Hepatocyte (in vitro differentiated cells): ENCODE measurements at regions not wholly inside any gene's neighbourhood (a gene's known extent, or its start where the extent isn't known, plus 50 kb on each side); places are given as distances from the start of the nearest gene placed in this dataset.

ENCODE experiments used
- DNase-seq: peaks from one replicate; pipeline ENCODE4 v3.0.0-alpha.2; 2016; ENCODE audit warnings: low spot score
- H2AFZ ChIP-seq: fragments of 200-600 bp; sonication (generic); 2 replicates; pipeline ENCODE4 v1.6.0; 2016; ENCODE audit warnings: antibody characterized with exemption, mild to moderate bottlenecking
- H3K27ac ChIP-seq: fragments of 200-600 bp; sonication (generic); 2 replicates; pipeline ENCODE4 v1.5.1; 2016; ENCODE audit warnings: mild to moderate bottlenecking
- H3K27me3 ChIP-seq: fragments of 200-600 bp; sonication (generic); 2 replicates; pipeline ENCODE4 v1.6.1; 2016
- H3K36me3 ChIP-seq: fragments of 200-600 bp; sonication (generic); replicated peaks from 2 replicates; pipeline ENCODE4 v1.5.1; 2016; ENCODE audit warnings: low read depth; ENCODE audit not compliant: insufficient read depth
- H3K4me1 ChIP-seq: fragments of 200-600 bp; sonication (generic); 2 replicates; pipeline ENCODE4 v1.5.1; 2016; ENCODE audit warnings: mild to moderate bottlenecking, moderate library complexity; ENCODE audit not compliant: insufficient read depth
- H3K4me2 ChIP-seq: fragments of 200-600 bp; sonication (generic); 2 replicates; pipeline ENCODE4 v1.6.0; 2016
- H3K4me3 ChIP-seq: fragments of 200-600 bp; sonication (generic); 2 replicates; pipeline ENCODE4 v1.5.1; 2016; ENCODE audit warnings: mild to moderate bottlenecking
- H3K79me2 ChIP-seq: fragments of 200-600 bp; sonication (generic); 2 replicates; pipeline ENCODE4 v1.6.0; 2017; ENCODE audit warnings: mild to moderate bottlenecking
- H3K9me2 ChIP-seq: fragments of 200-600 bp; sonication (generic); replicated peaks from 2 replicates; pipeline ENCODE4 v1.6.0; 2017; ENCODE audit warnings: mild to moderate bottlenecking; ENCODE audit not compliant: insufficient read depth
- H3K9me3 ChIP-seq: fragments of 200-600 bp; sonication (generic); 2 replicates; pipeline ENCODE4 v1.5.1; 2016; ENCODE audit warnings: low read depth, mild to moderate bottlenecking
- H4K20me1 ChIP-seq: fragments of 200-600 bp; sonication (generic); 2 replicates; pipeline ENCODE4 v1.6.0; 2016; ENCODE audit warnings: mild to moderate bottlenecking; ENCODE audit not compliant: insufficient read depth, poor library complexity, severe bottlenecking
- CTCF ChIP-seq: fragments of 200-600 bp; sonication (generic); IDR thresholded peaks from 2 replicates; pipeline ENCODE4 v1.5.1; 2016; ENCODE audit warnings: antibody characterized with exemption, mild to moderate bottlenecking; ENCODE audit not compliant: poor library complexity
- EZH2 ChIP-seq: fragments of 200-600 bp; sonication (generic); IDR thresholded peaks from 2 replicates; pipeline ENCODE4 v1.6.1; 2016; ENCODE audit warnings: antibody characterized with exemption, mild to moderate bottlenecking, borderline replicate concordance
- EZH2phosphoT487 ChIP-seq: fragments of 200-600 bp; sonication (generic); IDR thresholded peaks from one replicate; pipeline ENCODE4 v1.6.1; 2018; ENCODE audit warnings: antibody characterized with exemption, mild to moderate bottlenecking, low read depth, moderate library complexity; ENCODE audit not compliant: unreplicated experiment, severe bottlenecking
- WGBS: methylation state at CpG from one replicate; pipeline ENCODE4 v1.1.6; 2016; ENCODE audit warnings: low lambda C conversion rate; ENCODE audit errors: missing lambda C conversion rate; 5-methylcytosine and 5-hydroxymethylcytosine counted together

DNA sequence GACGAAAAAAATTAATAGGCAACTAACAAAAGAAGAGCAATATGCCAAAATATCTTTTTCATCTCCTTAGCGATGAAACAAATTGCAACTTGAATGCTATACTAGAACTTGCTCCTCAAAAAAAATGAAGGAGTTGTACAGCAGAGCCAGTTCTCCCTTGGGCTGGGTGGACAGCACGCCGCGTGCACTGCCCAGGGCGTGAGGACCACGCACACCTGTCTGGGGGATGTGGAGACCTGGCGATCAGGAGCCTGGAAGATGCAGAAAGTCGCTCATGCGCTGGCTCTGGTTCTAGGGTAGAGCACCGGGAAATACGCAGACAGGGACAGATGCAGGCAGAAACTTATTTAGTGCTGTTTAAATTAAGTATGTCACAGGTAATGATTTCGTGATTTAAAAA is 342.0 kb upstream of the IRX4 start:
- no peak for DNase-seq
- no peaks in the 10 kb centered on the region for H4K20me1 ChIP-seq
- H3K27me3 ChIP-seq, result peaks cover 4% of the 10 kb centered on the region
- no peak overlapping the region for H3K27ac ChIP-seq
- no peaks in the 10 kb centered on the region for H3K4me1 ChIP-seq
- H3K9me2 ChIP-seq, result no peaks in the 10 kb centered on the region
- no peak overlapping the region for H3K4me2 ChIP-seq
- no peak overlapping the region for H2AFZ ChIP-seq
- TF ChIP-seq CTCF, result no peak
- no peak for TF ChIP-seq EZH2
- TF ChIP-seq EZH2phosphoT487, result no peak
- H3K79me2 ChIP-seq, result no peaks in the 10 kb centered on the region
- 92% methylated on average over 13 of the region's 13 CpGs for WGBS
- H3K9me3 ChIP-seq, result no peaks in the 10 kb centered on the region
- H3K4me3 ChIP-seq, result no peak overlapping the region
- no peaks in the 10 kb centered on the region for H3K36me3 ChIP-seq

GRCh38 chr5:2223303-2223702 is 340.6 kb upstream of the IRX4 start:
- Histone ChIP-seq H3K27ac (no peak overlapping the region), H4K20me1 (no peaks in the 10 kb centered on the region), H3K9me2 (no peaks in the 10 kb centered on the region), H3K36me3 (no peaks in the 10 kb centered on the region), H2AFZ (no peak overlapping the region), H3K4me2 (no peak overlapping the region), H3K79me2 (no peaks in the 10 kb centered on the region), H3K27me3 (no peaks in the 10 kb centered on the region), H3K4me3 (no peak overlapping the region), H3K9me3 (no peaks in the 10 kb centered on the region), H3K4me1 (no peaks in the 10 kb centered on the region)
- DNase-seq, result no peak
- TF ChIP-seq EZH2 (no peak), EZH2phosphoT487 (no peak), CTCF (no peak)
- 91% methylated on average over 15 of the region's 15 CpGs for WGBS

DNA sequence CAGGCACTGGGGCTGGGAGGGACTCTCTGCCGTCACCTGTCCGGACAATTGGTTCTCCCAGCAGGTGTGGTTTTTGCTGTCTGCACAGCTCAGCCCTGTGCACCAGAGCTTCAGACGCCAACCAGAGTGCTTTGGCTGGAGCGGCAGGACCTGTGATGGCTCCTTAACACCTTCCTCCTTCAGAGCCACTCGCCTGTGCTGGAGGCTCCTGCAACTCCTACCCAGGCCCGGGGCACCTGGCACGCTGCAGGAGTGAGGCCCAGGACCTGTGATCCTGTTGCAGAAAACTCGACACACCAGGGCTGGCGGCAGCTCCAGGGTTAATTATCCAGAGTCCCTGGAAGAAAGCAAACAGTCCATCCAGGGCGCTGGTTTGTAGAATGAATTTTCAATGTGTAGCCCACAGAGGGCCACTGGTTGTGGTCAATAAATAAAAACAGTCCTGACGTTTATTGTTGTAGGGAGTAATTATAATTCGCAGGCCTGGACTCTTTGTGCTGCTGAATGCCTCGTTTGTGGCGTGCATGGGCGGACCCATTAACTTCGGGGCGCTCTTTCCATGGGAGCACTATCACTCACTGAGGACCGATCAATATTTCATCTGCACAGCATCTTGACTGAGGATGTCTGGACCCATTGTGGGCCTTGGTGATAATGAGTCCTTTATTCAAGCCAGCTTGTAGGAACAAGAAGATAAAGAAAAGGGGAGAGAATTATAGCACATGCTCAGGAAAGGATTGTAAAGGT is 339.7 kb upstream of the IRX4 start:
- H2AFZ ChIP-seq, result no peak overlapping the region
- H3K9me2 ChIP-seq, result no peaks in the 10 kb centered on the region
- WGBS, result 84% methylated on average over 18 of the region's 18 CpGs
- H3K36me3 ChIP-seq, result no peaks in the 10 kb centered on the region
- DNase-seq, result no peak
- TF ChIP-seq EZH2, result no peak
- no peak for TF ChIP-seq EZH2phosphoT487
- TF ChIP-seq CTCF, result no peak
- no peak overlapping the region for H3K27ac ChIP-seq
- no peak overlapping the region for H3K4me2 ChIP-seq
- H3K9me3 ChIP-seq, result no peaks in the 10 kb centered on the region
- H3K4me3 ChIP-seq, result no peak overlapping the region
- H3K27me3 ChIP-seq, result no peaks in the 10 kb centered on the region
- H3K4me1 ChIP-seq, result no peaks in the 10 kb centered on the region
- H4K20me1 ChIP-seq, result no peaks in the 10 kb centered on the region
- H3K79me2 ChIP-seq, result no peaks in the 10 kb centered on the region
